ENCODE measurements at regions not wholly inside any gene's neighbourhood (a gene's known extent, or its start where the extent isn't known, plus 50 kb on each side); places are given as distances from the start of the nearest gene placed in this dataset.

DNA sequence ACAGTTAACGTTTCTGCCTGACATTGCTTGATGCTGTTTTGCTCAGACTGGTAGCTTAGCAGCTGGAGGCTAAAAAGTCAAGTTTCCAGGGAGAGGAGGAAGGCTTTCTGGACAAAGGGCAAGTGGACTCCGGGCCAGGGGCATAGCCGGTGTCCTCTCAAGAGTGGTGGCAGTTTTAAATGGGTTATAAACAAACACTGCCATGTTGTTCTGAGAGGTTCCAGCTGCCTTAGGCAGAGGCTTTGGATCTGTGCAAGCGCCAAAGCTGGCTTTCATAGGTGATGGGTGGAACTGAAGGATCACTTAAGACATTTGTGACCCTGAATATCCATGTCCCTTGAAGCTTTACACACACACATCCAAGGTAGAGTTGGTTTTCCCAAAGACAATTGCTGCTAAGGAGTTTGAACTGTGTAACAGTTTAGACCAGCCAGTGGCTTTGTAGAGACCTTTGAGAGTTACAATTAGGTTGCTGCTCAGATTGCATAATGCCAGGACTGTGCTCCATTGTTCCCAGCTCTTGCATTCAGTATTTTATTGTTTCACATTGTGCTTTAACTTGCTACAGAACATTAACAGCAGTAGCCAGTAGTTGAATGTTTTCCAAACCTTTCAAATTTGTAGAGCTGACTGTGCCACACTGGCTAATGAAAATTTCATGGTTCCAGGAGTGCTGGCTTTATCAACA, 54.1 kb upstream of the AP1S2 start:
- no peak for TF ChIP-seq YY1 (IDR thresholded peaks at IDR 0.05; ENCODE audit: insufficient read depth, insufficient read length)
- TF ChIP-seq SUZ12 (IDR thresholded peaks at IDR 0.05; ENCODE audit: extremely low read depth, insufficient read depth, insufficient read length), result no peak
- no peak for TF ChIP-seq ZNF274 (IDR thresholded peaks at IDR 0.05; ENCODE audit: low read depth, low read length)
